HEK293T (cell line): ENCODE measurements at regions not wholly inside any gene's neighbourhood (a gene's known extent, or its start where the extent isn't known, plus 50 kb on each side); places are given as distances from the start of the nearest gene placed in this dataset.

Experiments used
- CTCF ChIA-PET: fragments of 350-600 bp; formaldehyde crosslinking; extraction: SDS; loops from one replicate; lab custom pipeline; 2021; ENCODE audit warnings: antibody characterized with exemption, inconsistent platforms; lab: Yijun Ruan, JAX
- POLR2A ChIA-PET: fragments of 350-600 bp; formaldehyde crosslinking; extraction: SDS; loops from one replicate; lab custom pipeline; 2020; ENCODE audit warnings: antibody characterized with exemption, inconsistent platforms; lab: Yijun Ruan, JAX
- DNase-seq: peaks from one replicate; pipeline ENCODE4 v3.0.0; 2012; ENCODE audit warnings: mixed read lengths; ENCODE audit errors: extremely low spot score
- ARNT ChIP-seq: fragments of 450-650 bp; IDR thresholded peaks from 2 replicates; pipeline ENCODE4 v1.6.1; 2017; ENCODE audit warnings: mild to moderate bottlenecking
- BHLHE40 ChIP-seq: fragments of 450-650 bp; IDR thresholded peaks from 2 replicates; pipeline ENCODE4 v1.6.1; 2016; ENCODE audit warnings: mild to moderate bottlenecking, moderate library complexity, borderline replicate concordance
- CTBP1 ChIP-seq: fragments of 450-650 bp; IDR thresholded peaks from 2 replicates; pipeline ENCODE4 v1.6.1; 2016; ENCODE audit warnings: borderline replicate concordance
- ELF4 ChIP-seq: fragments of 450-650 bp; IDR thresholded peaks from 2 replicates; pipeline ENCODE4 v1.6.1; 2017; ENCODE audit warnings: antibody characterized with exemption
- FOXA1 ChIP-seq: fragments of 450-650 bp; IDR thresholded peaks from 2 replicates; pipeline ENCODE4 v1.6.1; 2016; ENCODE audit warnings: mild to moderate bottlenecking
- FOXK2 ChIP-seq: fragments of 450-650 bp; IDR thresholded peaks from 2 replicates; pipeline ENCODE4 v1.6.1; 2016; ENCODE audit warnings: mild to moderate bottlenecking
- FOXM1 ChIP-seq: fragments of 450-650 bp; IDR thresholded peaks from 2 replicates; pipeline ENCODE4 v1.6.1; 2017; ENCODE audit warnings: mild to moderate bottlenecking, borderline replicate concordance
- HDGF ChIP-seq: fragments of 450-650 bp; IDR thresholded peaks from 2 replicates; pipeline ENCODE4 v1.6.1; 2017; ENCODE audit warnings: antibody characterized with exemption, borderline replicate concordance
- L3MBTL2 ChIP-seq: fragments of 450-650 bp; conservative IDR thresholded peaks from 2 replicates; pipeline ENCODE4 v1.6.1; 2016; ENCODE audit warnings: mild to moderate bottlenecking
- LEF1 ChIP-seq: fragments of 450-650 bp; IDR thresholded peaks from 2 replicates; pipeline ENCODE4 v1.6.1; 2017; ENCODE audit warnings: mild to moderate bottlenecking, borderline replicate concordance
- NFRKB ChIP-seq: fragments of 450-650 bp; IDR thresholded peaks from 2 replicates; pipeline ENCODE4 v1.6.1; 2016; ENCODE audit warnings: mild to moderate bottlenecking, moderate library complexity
- SP1 ChIP-seq: fragments of 450-650 bp; IDR thresholded peaks from 2 replicates; pipeline ENCODE4 v1.6.1; 2017
- SUZ12 ChIP-seq: fragments of 450-650 bp; IDR thresholded peaks from 2 replicates; pipeline ENCODE4 v1.6.1; 2016; ENCODE audit warnings: mild to moderate bottlenecking
- TARDBP ChIP-seq: fragments of 450-650 bp; IDR thresholded peaks from 2 replicates; pipeline ENCODE4 v1.6.1; 2016
- ZNF384 ChIP-seq: fragments of 450-650 bp; IDR thresholded peaks from 2 replicates; pipeline ENCODE4 v1.6.1; 2016
- TF ChIP-seq, protein P1 (sequence below): fragments of 450-650 bp; IDR thresholded peaks from 2 replicates; pipeline ENCODE4 v1.6.1; 2016

GRCh38 chr7:114777288-114777687 is 144.6 kb upstream of the MDFIC start:
- CTCF ChIA-PET, result no interaction called here
- POLR2A ChIA-PET, result no interaction called here
- DNase-seq, result no peak
- TF ChIP-seq BHLHE40, result no peak
- no peak for TF ChIP-seq SP1
- TF ChIP-seq CTBP1, result no peak
- TF ChIP-seq HDGF, result no peak
- no peak for TF ChIP-seq TARDBP
- TF ChIP-seq, protein P1, sequence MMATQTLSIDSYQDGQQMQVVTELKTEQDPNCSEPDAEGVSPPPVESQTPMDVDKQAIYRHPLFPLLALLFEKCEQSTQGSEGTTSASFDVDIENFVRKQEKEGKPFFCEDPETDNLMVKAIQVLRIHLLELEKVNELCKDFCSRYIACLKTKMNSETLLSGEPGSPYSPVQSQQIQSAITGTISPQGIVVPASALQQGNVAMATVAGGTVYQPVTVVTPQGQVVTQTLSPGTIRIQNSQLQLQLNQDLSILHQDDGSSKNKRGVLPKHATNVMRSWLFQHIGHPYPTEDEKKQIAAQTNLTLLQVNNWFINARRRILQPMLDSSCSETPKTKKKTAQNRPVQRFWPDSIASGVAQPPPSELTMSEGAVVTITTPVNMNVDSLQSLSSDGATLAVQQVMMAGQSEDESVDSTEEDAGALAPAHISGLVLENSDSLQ, result no peak
- no peak for TF ChIP-seq SUZ12
- no peak for TF ChIP-seq NFRKB
- TF ChIP-seq ZNF384, result no peak
- TF ChIP-seq FOXA1, result no peak
- no peak for TF ChIP-seq FOXM1
- TF ChIP-seq FOXK2, result no peak
- no peak for TF ChIP-seq ELF4
- TF ChIP-seq ARNT, result no peak
- TF ChIP-seq LEF1, result no peak
- TF ChIP-seq L3MBTL2, result no peak

DNA sequence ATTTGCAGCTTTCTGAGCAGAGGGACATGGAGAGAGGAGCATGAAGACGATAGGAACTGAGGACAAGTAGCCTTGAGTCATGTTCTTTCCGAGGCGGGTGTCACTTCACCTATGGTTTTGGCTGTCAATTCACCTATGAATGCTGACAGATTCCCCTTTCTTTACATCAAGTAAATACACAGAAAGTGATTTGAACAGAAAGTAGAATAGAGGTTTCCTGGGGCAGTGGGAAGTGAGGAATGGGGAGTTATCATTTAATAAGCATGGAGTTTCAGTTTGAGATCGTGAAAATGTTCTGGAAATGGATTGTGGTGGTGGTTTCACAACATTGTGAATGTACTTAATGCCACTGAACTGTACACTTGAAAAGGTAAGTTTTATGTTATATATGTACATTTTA is 138.4 kb upstream of the MDFIC start:
- TF ChIP-seq FOXK2 (no peak), CTBP1 (no peak), NFRKB (no peak), FOXM1 (no peak), SP1 (no peak), ELF4 (no peak), ZNF384 (no peak), TARDBP (no peak), ARNT (no peak), LEF1 (no peak), FOXA1 (no peak), BHLHE40 (no peak), HDGF (no peak), L3MBTL2 (no peak), SUZ12 (no peak)
- TF ChIP-seq, protein P1, result no peak
- CTCF ChIA-PET, result no interaction called here
- POLR2A ChIA-PET, result no interaction called here
- DNase-seq, result no peak

DNA sequence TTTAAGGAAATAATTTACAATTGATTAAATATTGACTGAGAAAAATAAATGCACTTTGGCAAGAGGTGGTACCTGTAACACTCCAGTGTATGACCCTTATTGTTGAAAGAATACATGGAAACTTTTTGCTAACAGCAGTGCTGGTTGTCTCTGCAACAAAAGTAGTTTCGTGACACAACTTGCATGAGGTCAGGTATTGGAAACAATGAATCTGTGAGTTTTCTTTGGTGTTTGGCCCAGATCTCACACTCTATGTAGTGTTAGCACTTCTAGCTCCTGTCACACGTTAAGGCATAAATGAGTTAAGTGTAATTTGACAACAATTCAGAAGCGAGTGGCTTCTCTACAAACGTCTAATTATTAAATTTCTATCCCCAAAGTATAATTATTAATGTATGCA is 137.7 kb upstream of the MDFIC start:
- DNase-seq, result no peak
- ChIA-PET POLR2A (no interaction called here), CTCF (no interaction called here)
- TF ChIP-seq HDGF, result no peak
- TF ChIP-seq LEF1, result no peak
- TF ChIP-seq CTBP1, result no peak
- no peak for TF ChIP-seq SP1

GRCh38 chr7:114784746-114785145 is 137.1 kb upstream of the MDFIC start:
- CTCF ChIA-PET, result no interaction called here
- DNase-seq, result no peak
- POLR2A ChIA-PET, result no interaction called here
- TF ChIP-seq SUZ12, result no peak
- TF ChIP-seq FOXM1, result no peak
- no peak for TF ChIP-seq L3MBTL2
- no peak for TF ChIP-seq ZNF384
- no peak for TF ChIP-seq ARNT
- TF ChIP-seq FOXK2, result no peak
- TF ChIP-seq LEF1, result no peak
- TF ChIP-seq HDGF, result no peak
- no peak for TF ChIP-seq TARDBP
- no peak for TF ChIP-seq BHLHE40
- no peak for TF ChIP-seq FOXA1
- no peak for TF ChIP-seq ELF4
- TF ChIP-seq NFRKB, result no peak
- no peak for TF ChIP-seq CTBP1
- TF ChIP-seq, protein P1, result no peak
- TF ChIP-seq SP1, result no peak

DNA sequence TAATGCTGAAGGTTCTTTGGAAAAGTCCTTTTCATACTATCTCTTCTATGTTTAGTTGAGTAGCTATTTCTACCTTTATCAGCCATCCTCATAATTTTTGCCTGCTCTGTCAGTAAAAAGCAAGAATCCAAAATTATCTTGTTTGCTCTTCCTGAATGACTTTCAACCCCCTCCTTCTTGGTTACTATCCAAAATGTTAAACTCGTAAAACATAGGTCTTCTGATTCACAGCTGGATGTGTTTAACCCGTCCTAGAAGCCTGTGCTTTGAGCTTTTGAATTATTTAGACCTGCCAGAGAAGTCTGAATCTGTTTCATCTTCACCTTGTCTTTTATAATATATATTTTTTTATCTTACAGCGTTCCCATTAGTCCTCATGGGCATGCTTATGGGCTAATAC is 136.4 kb upstream of the MDFIC start:
- POLR2A ChIA-PET, result no interaction called here
- TF ChIP-seq SUZ12 (no peak), HDGF (no peak), ELF4 (no peak), CTBP1 (no peak), ARNT (no peak), SP1 (no peak)
- TF ChIP-seq, protein P1, result no peak
- CTCF ChIA-PET, result no interaction called here
- DNase-seq, result no peak

DNA sequence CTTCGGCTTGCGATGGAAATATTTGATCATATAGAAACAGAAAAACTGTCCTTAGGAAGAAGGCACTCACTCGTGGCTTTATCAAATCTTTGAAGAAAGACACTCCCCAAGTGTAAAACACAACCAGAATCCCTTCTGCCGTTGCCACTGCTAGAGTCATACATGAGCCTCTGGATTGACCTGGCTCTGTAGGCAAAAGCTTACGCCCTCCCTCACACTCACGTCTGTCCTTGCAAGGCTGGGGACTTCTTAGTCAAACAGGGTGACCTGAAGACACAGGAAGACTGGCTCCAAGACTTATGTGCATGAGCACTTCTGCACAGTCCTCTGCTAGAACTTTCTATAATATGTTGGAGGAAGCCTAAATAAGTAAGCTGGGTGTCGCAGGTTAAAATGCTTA is 135.4 kb upstream of the MDFIC start:
- POLR2A ChIA-PET, result no interaction called here
- DNase-seq, result no peak
- CTCF ChIA-PET, result no interaction called here
- TF ChIP-seq CTBP1, result no peak
